Cardiac septum (tissue), 1 donor: ENCODE measurements at regions not wholly inside any gene's neighbourhood (a gene's known extent, or its start where the extent isn't known, plus 50 kb on each side); places are given as distances from the start of the nearest gene placed in this dataset.

Experiments used
- DNase-seq: peaks from one replicate; pipeline ENCODE4 v3.0.0-alpha.2; 2020; ENCODE audit warnings: low spot score
- intact Hi-C: fragments of 100-400 bp; cut with DNase I; formaldehyde crosslinking; loops from one replicate; pipeline ENCODE4 v1.14.0; 2022
- donor health status: DM: no; HTN: no; CAD: no.

DNA sequence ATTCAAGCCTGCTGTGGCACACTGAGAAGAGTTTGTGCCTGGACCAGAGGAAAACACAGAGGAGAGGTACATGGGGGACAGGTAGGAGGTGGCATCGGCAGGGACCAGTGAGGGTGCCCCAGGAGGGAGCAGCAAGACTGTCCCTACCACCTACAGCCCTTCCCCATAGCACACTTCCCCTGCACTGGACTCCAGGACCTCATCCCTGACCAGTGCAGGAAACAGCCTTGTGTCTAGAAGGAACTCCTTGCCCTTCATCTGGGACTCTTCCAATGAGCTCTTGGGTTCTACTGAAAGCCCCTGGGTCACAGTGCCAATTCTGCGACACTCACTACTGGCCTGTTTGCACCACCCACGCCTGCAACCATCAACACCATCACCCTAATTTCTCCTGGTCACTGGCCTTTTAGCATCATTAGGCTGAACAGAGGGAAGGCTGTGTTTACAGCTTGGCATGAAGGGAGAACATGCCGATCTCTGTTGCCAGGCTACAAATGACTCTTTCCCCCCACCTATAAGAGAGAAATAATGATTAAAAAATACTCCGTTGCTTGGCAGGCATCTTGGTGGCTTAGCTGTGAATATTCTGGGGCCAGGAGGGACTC is 371.9 kb upstream of the ZMIZ1 start:
- intact Hi-C loops, result no loop called here
- no peak for DNase-seq

- no peak for DNase-seq
- intact Hi-C loops, result no loop called here
These were observed 368.8 kb upstream of the ZMIZ1 start for GRCh38 chr10:78699971-78700370.

GRCh38 chr10:78700413-78700812 is 368.4 kb upstream of the ZMIZ1 start:
- DNase-seq, result no peak
- intact Hi-C loops, result no loop called here

DNA sequence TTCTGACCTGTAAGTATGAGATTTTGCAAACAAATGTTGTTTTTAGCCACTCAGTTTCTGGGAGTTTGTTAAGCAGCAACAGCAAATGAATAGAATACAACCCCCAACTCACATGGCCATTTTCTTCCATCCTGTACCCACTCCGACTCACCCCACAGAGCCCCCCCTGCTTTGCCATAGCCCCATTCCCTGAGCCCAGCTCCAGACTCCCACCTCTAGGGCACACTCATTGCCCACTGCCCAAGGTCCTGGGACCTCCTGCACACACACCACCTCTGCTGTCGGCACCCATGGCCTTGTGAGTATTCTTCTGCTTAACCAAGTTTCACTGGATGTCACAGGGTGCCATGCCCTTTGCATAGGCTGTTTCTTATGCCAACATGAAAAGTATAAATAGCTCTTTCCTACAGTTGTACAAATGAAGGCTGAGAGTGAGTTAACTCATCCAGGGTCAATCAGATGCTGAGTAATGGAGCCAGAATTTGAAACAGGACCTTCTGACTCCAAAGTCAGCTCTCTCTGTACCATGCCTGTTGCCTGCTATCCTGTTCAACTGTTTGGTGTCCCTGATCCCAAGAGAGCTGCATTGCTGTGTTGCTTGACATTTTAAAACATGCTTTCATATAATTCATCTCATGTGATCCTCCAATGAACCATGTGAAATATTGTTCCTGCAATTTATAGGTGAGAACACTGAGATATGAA is 367.8 kb upstream of the ZMIZ1 start:
- intact Hi-C loops, result no loop called here

GRCh38 chr10:78702186-78702585 is 366.6 kb upstream of the ZMIZ1 start:
- peak; percentile 47 for DNase-seq
- intact Hi-C loops, result no loop called here

More for the DNA sequence above, 367.8 kb upstream of the ZMIZ1 start:
- peak; percentile 26 for DNase-seq

DNA sequence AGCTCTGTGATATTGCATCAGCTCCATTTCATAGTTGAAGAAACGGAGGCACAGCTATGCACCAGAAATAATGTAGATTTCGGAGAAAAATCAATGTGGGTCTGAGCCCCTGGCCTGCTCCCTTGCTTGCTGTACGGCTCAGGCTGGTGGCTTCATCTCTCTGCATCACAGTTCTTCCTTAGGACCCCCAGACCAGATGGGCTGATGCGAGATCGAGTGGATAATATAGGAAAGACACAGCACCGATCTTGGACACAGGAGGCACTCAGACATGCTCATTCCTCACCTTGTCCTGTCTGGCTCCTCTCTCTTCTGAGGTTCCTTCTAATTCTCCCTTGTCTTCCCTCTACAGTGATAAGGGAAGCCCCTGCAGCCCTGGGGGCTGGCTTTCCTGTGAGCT is 365.9 kb upstream of the ZMIZ1 start:
- intact Hi-C loops, result no loop called here
- DNase-seq, result no peak

DNA sequence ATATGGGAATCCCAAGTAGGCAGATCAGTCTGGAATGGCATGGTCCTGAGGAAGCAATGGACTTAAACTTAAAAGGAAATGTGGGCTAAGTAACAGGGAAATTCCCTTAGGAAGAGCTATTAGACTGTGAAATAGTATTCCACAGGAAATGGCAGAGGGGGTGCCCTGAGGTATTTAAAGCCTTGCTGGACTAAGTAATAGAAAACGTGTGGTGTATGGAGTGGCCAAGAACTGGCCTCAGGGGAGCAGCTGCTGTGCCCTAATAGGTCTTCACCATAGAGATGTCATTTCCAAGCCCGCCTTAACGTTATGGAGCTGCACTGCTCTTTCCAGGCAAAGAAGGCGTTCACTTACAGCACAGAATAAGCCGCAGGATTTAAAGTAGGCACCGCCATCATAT is 365.2 kb upstream of the ZMIZ1 start:
- DNase-seq, result peak; percentile 14
- intact Hi-C loops, result no loop called here

DNA sequence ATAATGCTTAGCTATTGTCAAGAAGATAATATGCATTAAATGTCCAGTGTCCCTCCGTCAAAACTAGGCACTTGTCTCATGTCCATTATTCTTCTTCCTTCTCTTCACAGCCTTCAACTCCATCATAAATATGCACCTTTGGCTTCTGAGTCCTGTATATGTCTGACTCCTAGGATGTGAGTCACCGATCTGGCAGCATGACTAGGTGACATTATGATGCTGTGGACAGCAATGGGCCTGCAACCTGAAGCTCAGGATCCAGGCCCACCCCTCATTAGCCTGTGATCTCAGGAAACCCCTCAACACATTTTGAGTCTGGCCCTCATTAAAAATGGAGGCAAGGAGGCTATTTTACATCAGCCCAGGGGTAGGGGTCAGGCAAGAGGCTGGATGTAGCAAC is 362.5 kb upstream of the ZMIZ1 start:
- intact Hi-C loops, result no loop called here
- no peak for DNase-seq

DNA sequence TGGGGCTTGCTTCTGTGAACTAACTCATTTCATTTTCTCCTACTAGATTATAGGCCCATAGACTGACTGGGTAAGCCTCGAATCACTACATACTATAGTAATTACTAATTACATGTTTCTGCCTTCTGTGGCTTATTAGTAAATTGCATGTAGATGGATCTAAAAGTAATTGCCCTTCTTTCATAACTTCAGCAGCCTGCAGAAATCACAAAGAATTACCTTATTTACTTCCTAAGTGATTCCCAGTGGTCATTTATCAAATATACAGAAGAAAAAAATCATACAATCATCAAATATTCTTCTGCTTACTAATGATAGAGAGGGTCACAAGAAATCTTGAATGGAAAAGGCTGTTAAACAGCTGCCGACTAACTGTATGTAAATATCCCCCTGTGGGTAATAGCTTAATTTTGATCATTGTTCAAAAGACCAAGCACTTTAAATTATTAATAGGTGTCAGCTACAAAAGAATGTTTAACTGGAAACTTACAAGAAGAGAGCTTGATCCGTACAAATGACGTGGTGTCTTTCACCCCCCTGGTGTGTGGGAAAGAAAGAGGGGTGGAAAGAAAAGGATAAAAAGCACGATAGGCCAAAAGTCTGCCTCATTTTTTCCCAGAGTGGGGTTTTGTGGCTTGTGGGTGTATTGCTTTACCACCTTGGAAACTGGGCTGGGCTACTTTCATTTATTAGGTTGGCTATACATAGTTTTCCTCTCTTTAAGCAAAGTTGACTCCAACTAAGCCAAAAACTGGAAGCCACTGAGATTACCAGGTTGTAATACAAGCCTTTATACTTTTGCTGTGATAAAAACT is 361.8 kb upstream of the ZMIZ1 start:
- DNase-seq, result no peak
- intact Hi-C loops, result no loop called here

- intact Hi-C loops, result no loop called here
- no peak for DNase-seq
These were observed 361.0 kb upstream of the ZMIZ1 start for GRCh38 chr10:78707745-78708144.

GRCh38 chr10:78712147-78712546 is 356.6 kb upstream of the ZMIZ1 start:
- DNase-seq, result peak; percentile 76
- intact Hi-C loops, result no loop called here

GRCh38 chr10:78713659-78714058 is 355.1 kb upstream of the ZMIZ1 start:
- DNase-seq, result peak; percentile 35

GRCh38 chr10:78714225-78714624 is 354.5 kb upstream of the ZMIZ1 start:
- intact Hi-C loops, result no loop called here

More at GRCh38 chr10:78713659-78714058, 355.1 kb upstream of the ZMIZ1 start:
- intact Hi-C loops, result no loop called here

GRCh38 chr10:78715435-78715834 is 353.3 kb upstream of the ZMIZ1 start:
- intact Hi-C loops, result no loop called here

More at GRCh38 chr10:78714225-78714624, 354.5 kb upstream of the ZMIZ1 start:
- peak; percentile 22 for DNase-seq

GRCh38 chr10:78716043-78716660 is 352.6 kb upstream of the ZMIZ1 start:
- intact Hi-C loops, result no loop called here
- no peak for DNase-seq

More at GRCh38 chr10:78715435-78715834, 353.3 kb upstream of the ZMIZ1 start:
- DNase-seq, result no peak

GRCh38 chr10:78717200-78717599 is 351.6 kb upstream of the ZMIZ1 start:
- intact Hi-C loops, result no loop called here
- DNase-seq, result peak; percentile 69

DNA sequence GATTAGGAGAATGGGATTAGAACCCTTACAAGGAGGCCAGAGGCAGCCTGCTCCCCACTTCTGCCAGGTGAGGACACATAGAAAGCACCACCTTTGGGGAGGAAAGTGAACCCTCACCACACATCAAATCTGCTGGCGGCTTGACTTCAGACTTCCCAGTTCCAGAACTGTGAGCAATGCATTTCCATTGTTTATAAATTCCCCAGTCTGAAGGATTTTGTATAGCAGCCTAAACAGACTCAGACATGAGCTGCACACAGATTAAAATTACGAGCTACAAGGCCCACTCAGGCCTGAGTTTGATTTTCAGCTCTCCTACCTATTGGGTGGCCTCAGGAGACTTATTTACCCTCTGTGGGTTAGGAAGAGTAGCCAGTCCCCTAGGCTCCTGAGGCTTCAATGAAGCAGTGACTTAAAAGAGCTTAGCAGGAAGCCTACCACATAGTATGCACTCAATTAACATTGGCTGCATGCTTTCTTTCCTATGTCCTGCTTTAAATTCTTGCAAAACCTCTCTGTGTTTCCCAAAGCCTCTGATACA is 350.7 kb upstream of the ZMIZ1 start:
- intact Hi-C loops, result no loop called here
- peak; percentile 22 for DNase-seq

- intact Hi-C loops, result no loop called here
- DNase-seq, result peak; percentile 6
These were observed 349.5 kb upstream of the ZMIZ1 start for GRCh38 chr10:78719276-78719675.

DNA sequence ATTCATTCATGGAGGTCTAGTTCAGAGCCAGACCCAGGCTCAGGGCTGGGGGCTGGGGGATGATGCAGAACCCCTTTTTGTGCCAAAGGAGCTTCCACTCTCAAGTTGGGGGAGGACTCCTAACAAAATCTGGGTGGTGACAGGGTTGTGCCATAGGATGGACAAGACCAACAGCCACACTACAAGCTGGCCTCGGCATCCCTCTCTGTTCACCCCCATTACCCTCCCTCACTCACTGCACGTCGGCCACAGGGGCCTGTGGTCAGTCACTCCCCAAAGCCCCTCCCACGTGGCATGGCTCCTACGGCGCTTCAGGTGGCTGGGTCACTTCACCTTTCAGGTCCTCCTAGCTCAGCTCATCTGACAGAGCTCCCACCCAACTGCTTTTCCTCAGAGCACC is 348.7 kb upstream of the ZMIZ1 start:
- intact Hi-C loops, result no loop called here
- peak; percentile 56 for DNase-seq

- intact Hi-C loops, result no loop called here
- peak; percentile 12 for DNase-seq
These were observed 347.5 kb upstream of the ZMIZ1 start for GRCh38 chr10:78721231-78721630.
